ENCODE measurements at regions not wholly inside any gene's neighbourhood (a gene's known extent, or its start where the extent isn't known, plus 50 kb on each side); places are given as distances from the start of the nearest gene placed in this dataset.

GRCh38 chr18:52216109-52216508 lies 123.9 kb upstream of the DCC start:
- no peak for TF ChIP-seq POLR2A (IDR thresholded peaks at IDR 0.05)
- TF ChIP-seq CTCF (IDR thresholded peaks at IDR 0.05) = no peak
- no peak for TF ChIP-seq EP300 (IDR thresholded peaks at IDR 0.05)
